ENCODE measurements at regions not wholly inside any gene's neighbourhood (a gene's known extent, or its start where the extent isn't known, plus 50 kb on each side); places are given as distances from the start of the nearest gene placed in this dataset.

DNA sequence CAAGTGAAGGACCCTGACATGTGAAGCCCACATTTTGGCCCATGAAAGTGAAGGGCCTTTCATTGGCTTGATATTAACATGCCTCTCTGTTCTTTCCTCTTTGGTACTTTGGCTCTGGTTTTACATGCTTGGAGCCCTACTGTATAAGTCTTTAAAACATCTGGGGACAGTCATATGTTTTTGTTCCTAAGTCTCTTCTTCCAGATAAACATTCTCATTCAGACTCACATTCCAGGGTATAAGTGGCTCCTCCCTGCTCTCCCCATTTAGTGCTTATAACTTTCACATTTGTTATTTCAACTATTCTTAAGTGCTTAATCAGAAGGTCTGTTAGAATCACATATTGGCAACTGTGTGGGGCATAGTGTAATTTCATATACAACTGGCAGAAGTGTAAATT, 1932.2 kb upstream of the CELF4 start:
- Histone ChIP-seq H3K27me3 (replicated peaks; ENCODE audit: control insufficient read depth, insufficient read depth, low read length, poor library complexity, severe bottlenecking) (no peaks in the 10 kb centered on the region), H3K4me1 (ENCODE audit: control insufficient read depth, insufficient read depth, low read length, poor library complexity, severe bottlenecking) (no peaks in the 10 kb centered on the region), H3K9me3 (ENCODE audit: control insufficient read depth, low read length) (no peaks in the 10 kb centered on the region), H3K4me3 (ENCODE audit: insufficient read depth, low read depth, low read length, poor library complexity, severe bottlenecking) (no peak overlapping the region), H3K27ac (ENCODE audit: insufficient read depth, low read length, poor library complexity, severe bottlenecking) (no peak overlapping the region), H3K36me3 (ENCODE audit: control insufficient read depth, insufficient read depth, low read length) (no peaks in the 10 kb centered on the region)
- no peak for DNase-seq

DNA sequence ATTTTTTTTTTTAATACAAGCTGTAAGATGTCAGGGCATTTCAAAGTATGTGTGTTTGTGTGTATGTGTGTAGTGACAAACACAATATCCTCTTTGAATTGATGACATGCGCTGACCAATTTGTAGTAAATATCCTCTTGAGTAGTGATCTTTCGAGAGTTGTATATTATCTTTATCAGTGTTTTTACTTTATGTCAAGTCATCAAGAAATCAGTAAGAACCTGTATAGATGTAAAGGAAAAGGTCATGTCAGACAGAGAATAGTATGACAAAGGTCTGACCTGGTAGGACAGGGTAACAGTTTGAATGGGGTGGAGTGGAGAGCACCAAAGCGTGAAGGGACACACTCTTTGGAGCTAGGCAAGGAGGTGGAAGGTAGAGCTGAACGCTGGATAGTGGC, 1931.4 kb upstream of the CELF4 start:
- Histone ChIP-seq H3K27ac (ENCODE audit: insufficient read depth, low read length, poor library complexity, severe bottlenecking) (no peak overlapping the region), H3K4me1 (ENCODE audit: control insufficient read depth, insufficient read depth, low read length, poor library complexity, severe bottlenecking) (no peaks in the 10 kb centered on the region), H3K4me3 (ENCODE audit: insufficient read depth, low read depth, low read length, poor library complexity, severe bottlenecking) (no peak overlapping the region), H3K9me3 (ENCODE audit: control insufficient read depth, low read length) (no peaks in the 10 kb centered on the region), H3K27me3 (replicated peaks; ENCODE audit: control insufficient read depth, insufficient read depth, low read length, poor library complexity, severe bottlenecking) (no peaks in the 10 kb centered on the region), H3K36me3 (ENCODE audit: control insufficient read depth, insufficient read depth, low read length) (no peaks in the 10 kb centered on the region)
- DNase-seq: no peak

DNA sequence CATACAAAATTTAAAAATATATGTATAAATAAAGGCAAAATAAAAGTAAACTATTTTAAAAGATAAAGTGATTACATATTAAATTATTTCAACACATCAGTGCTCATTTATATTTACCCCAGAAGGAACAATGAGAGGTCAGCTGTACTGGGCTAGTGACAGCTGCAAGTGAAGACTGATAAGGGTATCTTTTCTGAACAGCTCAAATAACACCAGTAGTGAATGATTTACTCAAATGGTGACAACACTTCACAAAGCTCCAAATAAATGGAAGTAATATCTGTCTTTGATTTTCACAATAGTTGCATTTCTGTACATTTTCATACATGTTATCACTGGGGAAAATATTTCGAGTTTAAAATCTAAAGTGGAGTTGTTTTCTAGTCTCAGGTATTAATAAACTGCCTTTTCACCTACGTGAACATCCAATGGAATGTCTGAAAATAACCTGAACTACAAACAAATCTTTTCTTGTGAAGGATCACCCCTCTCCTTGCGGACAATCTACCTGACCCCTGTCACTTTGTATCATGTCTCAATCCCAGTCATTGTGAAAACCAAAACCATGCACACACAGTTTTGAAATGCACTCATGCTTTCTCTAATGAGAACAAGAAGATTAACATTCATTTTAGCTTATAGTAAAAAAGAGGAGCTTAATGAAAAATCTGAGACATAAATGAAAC, 1928.8 kb upstream of the CELF4 start:
- H3K9me3 ChIP-seq (ENCODE audit: control insufficient read depth, low read length): no peaks in the 10 kb centered on the region
- H3K4me3 ChIP-seq (ENCODE audit: insufficient read depth, low read depth, low read length, poor library complexity, severe bottlenecking): no peak overlapping the region
- H3K4me1 ChIP-seq (ENCODE audit: control insufficient read depth, insufficient read depth, low read length, poor library complexity, severe bottlenecking): no peaks in the 10 kb centered on the region
- DNase-seq: no peak
- H3K27ac ChIP-seq (ENCODE audit: insufficient read depth, low read length, poor library complexity, severe bottlenecking): no peak overlapping the region
- no peaks in the 10 kb centered on the region for H3K36me3 ChIP-seq (ENCODE audit: control insufficient read depth, insufficient read depth, low read length)
- H3K27me3 ChIP-seq (replicated peaks; ENCODE audit: control insufficient read depth, insufficient read depth, low read length, poor library complexity, severe bottlenecking): no peaks in the 10 kb centered on the region

DNA sequence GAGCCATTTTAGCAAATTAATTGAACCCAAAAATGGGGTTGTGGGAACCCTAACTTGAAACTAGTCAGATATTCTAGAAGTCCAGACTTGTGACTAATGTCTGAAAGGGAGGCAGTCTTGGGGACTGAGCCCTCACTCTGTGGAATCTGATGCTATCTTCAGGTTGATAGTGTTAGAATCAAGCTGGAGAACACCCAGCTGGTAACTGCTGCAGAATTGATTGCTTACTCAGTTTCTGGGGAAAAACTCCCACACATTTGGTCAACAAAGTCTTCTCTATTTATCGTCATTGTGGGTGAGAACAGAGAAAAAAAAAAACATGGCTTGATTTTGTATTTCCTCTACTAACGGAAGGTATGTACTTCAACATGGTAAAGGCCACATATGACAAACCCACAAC, 1925.8 kb upstream of the CELF4 start:
- H3K27me3 ChIP-seq (replicated peaks; ENCODE audit: control insufficient read depth, insufficient read depth, low read length, poor library complexity, severe bottlenecking): no peaks in the 10 kb centered on the region
- H3K4me1 ChIP-seq (ENCODE audit: control insufficient read depth, insufficient read depth, low read length, poor library complexity, severe bottlenecking): no peaks in the 10 kb centered on the region
- H3K9me3 ChIP-seq (ENCODE audit: control insufficient read depth, low read length): no peaks in the 10 kb centered on the region
- H3K4me3 ChIP-seq (ENCODE audit: insufficient read depth, low read depth, low read length, poor library complexity, severe bottlenecking): no peak overlapping the region
- H3K27ac ChIP-seq (ENCODE audit: insufficient read depth, low read length, poor library complexity, severe bottlenecking): no peak overlapping the region
- no peaks in the 10 kb centered on the region for H3K36me3 ChIP-seq (ENCODE audit: control insufficient read depth, insufficient read depth, low read length)
- no peak for DNase-seq

DNA sequence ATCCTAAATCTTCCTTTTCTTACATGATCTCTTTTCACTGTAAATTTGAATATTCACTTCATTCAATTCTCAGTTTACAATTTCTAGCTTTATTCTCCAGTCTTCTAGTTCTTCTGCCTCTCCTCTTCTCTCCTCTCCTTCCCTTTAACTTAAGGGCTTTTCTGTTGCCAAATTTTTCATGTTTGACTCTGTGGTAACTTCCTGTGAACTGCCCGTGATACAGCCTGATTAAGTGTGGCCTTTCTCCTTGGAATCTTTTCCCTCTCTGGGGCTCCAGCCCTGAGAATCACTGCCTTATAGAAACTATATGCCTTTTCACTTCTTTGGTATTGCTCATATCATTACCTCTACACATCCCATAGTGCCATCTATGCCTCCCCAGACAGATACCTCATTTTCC, 1923.8 kb upstream of the CELF4 start:
- no peak overlapping the region for H3K4me3 ChIP-seq (ENCODE audit: insufficient read depth, low read depth, low read length, poor library complexity, severe bottlenecking)
- H3K27ac ChIP-seq (ENCODE audit: insufficient read depth, low read length, poor library complexity, severe bottlenecking): no peak overlapping the region
- no peaks in the 10 kb centered on the region for H3K36me3 ChIP-seq (ENCODE audit: control insufficient read depth, insufficient read depth, low read length)
- no peak for DNase-seq
- H3K9me3 ChIP-seq (ENCODE audit: control insufficient read depth, low read length): no peaks in the 10 kb centered on the region
- H3K27me3 ChIP-seq (replicated peaks; ENCODE audit: control insufficient read depth, insufficient read depth, low read length, poor library complexity, severe bottlenecking): no peaks in the 10 kb centered on the region
- no peaks in the 10 kb centered on the region for H3K4me1 ChIP-seq (ENCODE audit: control insufficient read depth, insufficient read depth, low read length, poor library complexity, severe bottlenecking)

DNA sequence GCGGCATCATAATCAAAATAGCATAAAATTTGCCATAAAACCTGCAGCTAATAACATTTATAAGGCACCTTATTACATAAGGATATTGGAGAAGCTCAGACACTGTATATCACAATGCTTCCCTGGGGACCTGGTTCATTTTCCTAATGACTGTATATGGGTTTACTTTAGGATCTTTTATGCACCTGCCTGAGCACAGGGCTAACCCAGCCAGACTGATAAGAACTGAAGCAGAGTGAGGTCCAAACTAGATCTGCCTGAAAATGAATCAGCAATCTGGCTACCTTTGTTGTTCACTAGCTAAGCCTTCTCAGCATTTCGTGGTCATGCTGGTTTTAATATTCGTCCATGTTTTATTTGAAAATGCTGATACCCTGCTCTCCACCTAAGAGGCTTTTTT, 1922.3 kb upstream of the CELF4 start:
- no peak overlapping the region for H3K27ac ChIP-seq (ENCODE audit: insufficient read depth, low read length, poor library complexity, severe bottlenecking)
- H3K4me3 ChIP-seq (ENCODE audit: insufficient read depth, low read depth, low read length, poor library complexity, severe bottlenecking): no peak overlapping the region
- H3K4me1 ChIP-seq (ENCODE audit: control insufficient read depth, insufficient read depth, low read length, poor library complexity, severe bottlenecking): no peaks in the 10 kb centered on the region
- no peak for DNase-seq
- no peaks in the 10 kb centered on the region for H3K27me3 ChIP-seq (replicated peaks; ENCODE audit: control insufficient read depth, insufficient read depth, low read length, poor library complexity, severe bottlenecking)
- no peaks in the 10 kb centered on the region for H3K36me3 ChIP-seq (ENCODE audit: control insufficient read depth, insufficient read depth, low read length)
- H3K9me3 ChIP-seq (ENCODE audit: control insufficient read depth, low read length): no peaks in the 10 kb centered on the region

DNA sequence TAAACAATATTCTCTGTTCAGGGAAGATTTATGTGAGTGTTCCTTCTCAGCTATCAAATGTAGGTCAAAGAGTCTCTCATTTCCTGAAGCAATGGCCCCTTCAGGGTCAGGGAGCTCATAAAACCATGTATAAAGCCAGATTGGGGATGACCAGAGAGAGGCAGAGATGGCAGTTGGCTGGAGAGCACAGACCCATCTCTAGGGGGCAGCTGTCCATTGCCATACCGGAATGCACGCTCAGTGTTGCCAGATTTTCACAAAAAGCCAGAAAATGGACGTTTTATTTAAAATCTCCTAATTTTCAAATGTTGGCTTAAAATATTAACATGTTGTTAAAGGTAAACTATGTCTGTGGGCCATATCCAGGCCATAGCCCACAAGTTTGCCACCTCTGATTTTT, 1920.7 kb upstream of the CELF4 start:
- no peaks in the 10 kb centered on the region for H3K27me3 ChIP-seq (replicated peaks; ENCODE audit: control insufficient read depth, insufficient read depth, low read length, poor library complexity, severe bottlenecking)
- no peaks in the 10 kb centered on the region for H3K36me3 ChIP-seq (ENCODE audit: control insufficient read depth, insufficient read depth, low read length)
- H3K27ac ChIP-seq (ENCODE audit: insufficient read depth, low read length, poor library complexity, severe bottlenecking): no peak overlapping the region
- no peaks in the 10 kb centered on the region for H3K4me1 ChIP-seq (ENCODE audit: control insufficient read depth, insufficient read depth, low read length, poor library complexity, severe bottlenecking)
- no peak for DNase-seq
- no peak overlapping the region for H3K4me3 ChIP-seq (ENCODE audit: insufficient read depth, low read depth, low read length, poor library complexity, severe bottlenecking)
- no peaks in the 10 kb centered on the region for H3K9me3 ChIP-seq (ENCODE audit: control insufficient read depth, low read length)

DNA sequence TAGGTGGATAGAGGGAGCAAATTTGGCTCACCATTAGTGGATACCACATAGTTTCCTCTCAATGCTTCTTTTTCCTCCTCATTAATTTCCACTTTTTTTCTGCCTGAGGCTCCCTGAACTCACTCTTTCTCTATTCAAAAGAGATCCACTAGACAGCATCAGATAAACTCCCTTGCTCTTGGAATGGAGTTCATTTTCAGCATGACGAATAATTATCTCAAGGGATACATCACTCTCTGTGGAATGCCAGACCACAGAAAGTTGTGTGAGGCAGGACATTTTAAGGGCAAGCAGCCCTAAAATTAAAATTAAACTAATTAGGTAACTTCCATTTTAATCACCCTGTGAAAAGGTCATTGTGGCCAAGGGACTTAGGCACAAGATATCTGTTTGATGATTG, 1920.1 kb upstream of the CELF4 start:
- Histone ChIP-seq H3K36me3 (ENCODE audit: control insufficient read depth, insufficient read depth, low read length) (no peaks in the 10 kb centered on the region), H3K27me3 (replicated peaks; ENCODE audit: control insufficient read depth, insufficient read depth, low read length, poor library complexity, severe bottlenecking) (no peaks in the 10 kb centered on the region), H3K4me3 (ENCODE audit: insufficient read depth, low read depth, low read length, poor library complexity, severe bottlenecking) (no peak overlapping the region), H3K9me3 (ENCODE audit: control insufficient read depth, low read length) (no peaks in the 10 kb centered on the region), H3K4me1 (ENCODE audit: control insufficient read depth, insufficient read depth, low read length, poor library complexity, severe bottlenecking) (no peaks in the 10 kb centered on the region), H3K27ac (ENCODE audit: insufficient read depth, low read length, poor library complexity, severe bottlenecking) (no peak overlapping the region)
- no peak for DNase-seq

DNA sequence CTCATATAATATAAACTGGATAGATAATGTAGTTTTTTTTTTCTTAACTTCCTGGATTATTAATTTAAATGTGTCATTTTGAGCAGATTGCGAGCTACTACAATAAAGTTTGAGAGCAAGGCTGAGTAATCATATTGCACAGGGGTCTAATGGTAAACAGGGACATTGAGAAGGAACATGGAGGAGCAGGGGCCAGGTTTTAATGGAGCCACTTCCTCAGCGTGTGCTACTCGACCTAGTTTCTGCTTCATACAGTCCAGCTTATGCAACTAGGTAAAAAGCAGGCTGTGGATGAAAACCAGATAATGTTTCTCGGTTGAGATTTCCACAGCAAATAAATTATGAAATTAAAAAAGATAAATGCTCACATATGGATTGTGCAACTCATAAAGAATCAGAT, 1915.7 kb upstream of the CELF4 start:
- H3K4me3 ChIP-seq (ENCODE audit: insufficient read depth, low read depth, low read length, poor library complexity, severe bottlenecking): no peak overlapping the region
- no peak for DNase-seq
- H3K36me3 ChIP-seq (ENCODE audit: control insufficient read depth, insufficient read depth, low read length): no peaks in the 10 kb centered on the region
- no peaks in the 10 kb centered on the region for H3K4me1 ChIP-seq (ENCODE audit: control insufficient read depth, insufficient read depth, low read length, poor library complexity, severe bottlenecking)
- no peaks in the 10 kb centered on the region for H3K27me3 ChIP-seq (replicated peaks; ENCODE audit: control insufficient read depth, insufficient read depth, low read length, poor library complexity, severe bottlenecking)
- no peaks in the 10 kb centered on the region for H3K9me3 ChIP-seq (ENCODE audit: control insufficient read depth, low read length)
- no peak overlapping the region for H3K27ac ChIP-seq (ENCODE audit: insufficient read depth, low read length, poor library complexity, severe bottlenecking)

DNA sequence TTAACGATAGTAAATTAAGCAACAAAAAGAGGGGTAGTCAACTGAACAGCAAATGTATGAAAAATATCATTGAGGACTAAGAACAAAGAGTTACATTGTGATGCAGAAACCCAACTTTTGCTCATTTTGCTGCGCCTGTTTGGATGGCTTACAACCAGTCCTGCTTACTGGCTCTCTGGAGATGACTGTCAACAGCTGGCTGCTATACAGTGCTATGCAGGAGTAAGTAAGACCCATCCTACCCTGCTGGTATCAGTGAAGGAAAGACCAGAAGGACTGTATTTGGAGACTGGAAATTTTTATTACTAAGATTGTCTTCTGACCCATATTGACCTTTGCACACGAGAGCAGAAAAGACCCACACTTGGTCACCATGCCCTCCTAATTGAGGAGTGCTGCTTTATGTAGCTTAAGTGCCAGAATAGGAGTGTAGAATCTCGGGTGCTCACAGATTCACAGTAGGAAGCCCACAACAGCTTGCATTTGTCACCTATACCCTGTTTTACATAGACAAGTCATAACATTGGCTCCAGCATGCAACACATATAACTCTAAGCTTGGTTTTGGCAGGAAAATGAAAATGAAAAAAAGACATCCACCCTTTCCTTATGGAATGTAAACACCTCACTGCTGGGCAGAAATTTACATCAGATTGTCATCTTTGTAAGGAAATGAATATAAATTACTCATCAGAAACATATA, 1915.0 kb upstream of the CELF4 start:
- Histone ChIP-seq H3K4me3 (ENCODE audit: insufficient read depth, low read depth, low read length, poor library complexity, severe bottlenecking) (no peak overlapping the region), H3K36me3 (ENCODE audit: control insufficient read depth, insufficient read depth, low read length) (no peaks in the 10 kb centered on the region), H3K27ac (ENCODE audit: insufficient read depth, low read length, poor library complexity, severe bottlenecking) (no peak overlapping the region), H3K27me3 (replicated peaks; ENCODE audit: control insufficient read depth, insufficient read depth, low read length, poor library complexity, severe bottlenecking) (no peaks in the 10 kb centered on the region), H3K9me3 (ENCODE audit: control insufficient read depth, low read length) (no peaks in the 10 kb centered on the region), H3K4me1 (ENCODE audit: control insufficient read depth, insufficient read depth, low read length, poor library complexity, severe bottlenecking) (no peaks in the 10 kb centered on the region)
- no peak for DNase-seq

Data from effector memory CD4-positive, alpha-beta T cell (primary cell).